AG04450 (cell line): ENCODE measurements at regions not wholly inside any gene's neighbourhood (a gene's known extent, or its start where the extent isn't known, plus 50 kb on each side); places are given as distances from the start of the nearest gene placed in this dataset.

Source experiments
- CTCF ChIA-PET: fragments of 300-600, 350-600 bp; formaldehyde crosslinking; extraction: SDS; loops from one replicate; lab custom pipeline; 2022; ENCODE audit warnings: antibody characterized with exemption, inconsistent platforms; lab: Charles Lee
- POLR2A ChIA-PET: fragments of 350-600 bp; formaldehyde crosslinking; extraction: SDS; loops from one replicate; lab custom pipeline; 2021; ENCODE audit warnings: antibody characterized with exemption, inconsistent platforms; lab: Yijun Ruan, JAX
- DNase-seq: peaks from one replicate; pipeline ENCODE4 v3.0.0-alpha.2; 2011; ENCODE audit warnings: low read depth, low spot score
- H3K27ac ChIP-seq: one replicate; pipeline ENCODE4 v1.5.1; 2012; ENCODE audit warnings: low read depth, low read length, control low read depth
- H3K27me3 ChIP-seq: one replicate; pipeline ENCODE4 v1.6.0; 2012; ENCODE audit warnings: low read length; ENCODE audit not compliant: control insufficient read depth, insufficient read depth
- H3K4me3 ChIP-seq: 2 replicates; pipeline ENCODE4 v1.5.1; 2011; ENCODE audit warnings: mild to moderate bottlenecking, low read depth, low read length, control low read depth
- H3K9me3 ChIP-seq: 2 replicates; pipeline ENCODE4 v1.5.1; 2012; ENCODE audit warnings: low read length; ENCODE audit not compliant: control insufficient read depth, insufficient read depth
- CTCF ChIP-seq: IDR thresholded peaks from 2 replicates; pipeline ENCODE4 v1.5.1; 2011; ENCODE audit warnings: low read depth, low read length, control low read depth, inconsistent platforms

- no peaks in the 10 kb centered on the region for H3K27me3 ChIP-seq
- TF ChIP-seq CTCF: no peak
- no peak for DNase-seq
- ChIA-PET CTCF (no interaction called here), POLR2A (no interaction called here)
- H3K27ac ChIP-seq: no peak overlapping the region
- peaks cover 23% of the 10 kb centered on the region for H3K9me3 ChIP-seq
- H3K4me3 ChIP-seq: no peak overlapping the region
Measured at GRCh38 chr3:164890061-164890460, 188.2 kb downstream of the SI start.

- H3K9me3 ChIP-seq: peaks cover 6% of the 10 kb centered on the region; the same call in 1 of the 2 replicates
- H3K27ac ChIP-seq: no peak overlapping the region
- ChIA-PET POLR2A (no interaction called here), CTCF (no interaction called here)
- TF ChIP-seq CTCF: no peak
- DNase-seq: no peak
- H3K27me3 ChIP-seq: no peaks in the 10 kb centered on the region
- no peak overlapping the region for H3K4me3 ChIP-seq
Measured at GRCh38 chr3:164883171-164883570, 195.1 kb downstream of the SI start.

GRCh38 chr3:164879201-164879600 is 199.1 kb downstream of the SI start:
- no peak for DNase-seq
- Histone ChIP-seq H3K9me3 (peaks cover 2% of the 10 kb centered on the region; the same call in 1 of the 2 replicates), H3K4me3 (no peak overlapping the region), H3K27me3 (no peaks in the 10 kb centered on the region), H3K27ac (no peak overlapping the region)
- ChIA-PET CTCF (no interaction called here), POLR2A (no interaction called here)
- no peak for TF ChIP-seq CTCF

- Histone ChIP-seq H3K9me3 (peaks cover 29% of the 10 kb centered on the region), H3K27me3 (no peaks in the 10 kb centered on the region), H3K27ac (no peak overlapping the region), H3K4me3 (no peak overlapping the region)
- no peak for DNase-seq
- POLR2A ChIA-PET: no interaction called here
- TF ChIP-seq CTCF: no peak
- CTCF ChIA-PET: no interaction called here
Measured at GRCh38 chr3:164864454-164864853, 213.8 kb downstream of the SI start.

GRCh38 chr3:164852866-164853265 is 225.4 kb downstream of the SI start:
- no peak for DNase-seq
- Histone ChIP-seq H3K4me3 (no peak overlapping the region), H3K27me3 (no peaks in the 10 kb centered on the region), H3K9me3 (peaks cover 11% of the 10 kb centered on the region), H3K27ac (no peak overlapping the region)
- POLR2A ChIA-PET: no interaction called here
- CTCF ChIA-PET: no interaction called here
- no peak for TF ChIP-seq CTCF
